MCF 10A (cell line): ENCODE measurements at regions not wholly inside any gene's neighbourhood (a gene's known extent, or its start where the extent isn't known, plus 50 kb on each side); places are given as distances from the start of the nearest gene placed in this dataset.

Experiments
- BruUV-seq: library from RNA; stranded (reverse); fragments of 400-500 nt; replicated peaks from 2 replicates; lab custom pipeline; 2021; lab: Mats Ljungman, UMichigan
- CTCF ChIA-PET: fragments of 300-600 bp; sonication (Branson Sonifier 250); formaldehyde crosslinking; extraction: SDS; loops from one replicate; lab custom pipeline; 2021; ENCODE audit warnings: antibody characterized with exemption, inconsistent platforms; lab: Yijun Ruan, JAX
- POLR2A ChIA-PET: fragments of 300-600, 350-650 bp; sonication (Branson Sonifier 250); formaldehyde crosslinking; extraction: SDS; loops from one replicate; lab custom pipeline; 2020; ENCODE audit warnings: antibody characterized with exemption, inconsistent platforms; lab: Yijun Ruan, JAX
- DNase-seq: peaks from one replicate; pipeline ENCODE4 v3.0.0-alpha.2; 2018; ENCODE audit not compliant: unreplicated experiment
- H3K27ac Mint-ChIP-seq: one replicate; pipeline ENCODE4 v1.8.0; 2022; ENCODE audit warnings: mild to moderate bottlenecking, low read depth, mixed read lengths; ENCODE audit not compliant: unreplicated experiment
- H3K27me3 Mint-ChIP-seq: one replicate; pipeline ENCODE4 v1.8.0; 2022; ENCODE audit warnings: mixed read lengths; ENCODE audit not compliant: insufficient read depth, unreplicated experiment
- H3K36me3 Mint-ChIP-seq: one replicate; pipeline ENCODE4 v1.8.0; 2022; ENCODE audit warnings: mild to moderate bottlenecking, moderate library complexity, mixed read lengths; ENCODE audit not compliant: insufficient read depth, unreplicated experiment
- H3K4me1 Mint-ChIP-seq: one replicate; pipeline ENCODE4 v1.8.0; 2022; ENCODE audit warnings: mixed read lengths; ENCODE audit not compliant: insufficient read depth, unreplicated experiment
- H3K4me3 Mint-ChIP-seq: one replicate; pipeline ENCODE4 v1.8.0; 2022; ENCODE audit warnings: mild to moderate bottlenecking, moderate library complexity, mixed read lengths; ENCODE audit not compliant: unreplicated experiment
- H3K9me3 Mint-ChIP-seq: one replicate; pipeline ENCODE4 v1.8.0; 2022; ENCODE audit warnings: mixed read lengths; ENCODE audit not compliant: unreplicated experiment
- CTCF ChIP-seq: fragments of 200-600 bp; IDR thresholded peaks from one replicate; pipeline ENCODE4 v1.8.0; 2022; ENCODE audit warnings: antibody characterized with exemption, mild to moderate bottlenecking; ENCODE audit not compliant: unreplicated experiment
- intact Hi-C: fragments of 100-400 bp; cut with micrococcal nuclease; formaldehyde crosslinking; loops from 2 replicates; pipeline ENCODE4 v1.14.1; 2022

GRCh38 chr3:159795042-159795441, 193.6 kb upstream of the IL12A start:
- Mint-ChIP-seq H3K27ac (no peak overlapping the region), H3K4me1 (peaks cover 7% of the 10 kb centered on the region), H3K9me3 (no peaks in the 10 kb centered on the region), H3K4me3 (no peak overlapping the region), H3K27me3 (no peaks in the 10 kb centered on the region), H3K36me3 (no peaks in the 10 kb centered on the region)
- no TSS peak for BruUV-seq
- CTCF ChIA-PET: interaction anchor here (0.7 to 6.9 kb wide), 4 partner anchors 10 to 211 kb away, joined by 3 to 56 read pairs (median 4); no protein-coding TSS in a partner anchor
- no peak for DNase-seq
- intact Hi-C loops: no loop called here
- no peak for TF ChIP-seq CTCF
- POLR2A ChIA-PET: interaction anchor here (0.7 to 3.0 kb wide), 3 partner anchors 10 to 31 kb away, joined by 3 to 7 read pairs (median 4); no protein-coding TSS in a partner anchor

- no peak for TF ChIP-seq CTCF
- H3K27ac Mint-ChIP-seq: no peak overlapping the region
- DNase-seq: no peak
- intact Hi-C loops: no loop called here
- BruUV-seq: no TSS peak
- no peaks in the 10 kb centered on the region for H3K9me3 Mint-ChIP-seq
- ChIA-PET CTCF (interaction anchor here (1.4 to 6.9 kb wide), 4 partner anchors 10 to 210 kb away, joined by 3 to 56 read pairs (median 6); no protein-coding TSS in a partner anchor), POLR2A (no interaction called here)
- H3K36me3 Mint-ChIP-seq: no peaks in the 10 kb centered on the region
- H3K27me3 Mint-ChIP-seq: no peaks in the 10 kb centered on the region
- H3K4me3 Mint-ChIP-seq: no peak overlapping the region
- peaks cover 7% of the 10 kb centered on the region for H3K4me1 Mint-ChIP-seq
Observed at GRCh38 chr3:159795681-159796175, 192.9 kb upstream of the IL12A start.

DNA sequence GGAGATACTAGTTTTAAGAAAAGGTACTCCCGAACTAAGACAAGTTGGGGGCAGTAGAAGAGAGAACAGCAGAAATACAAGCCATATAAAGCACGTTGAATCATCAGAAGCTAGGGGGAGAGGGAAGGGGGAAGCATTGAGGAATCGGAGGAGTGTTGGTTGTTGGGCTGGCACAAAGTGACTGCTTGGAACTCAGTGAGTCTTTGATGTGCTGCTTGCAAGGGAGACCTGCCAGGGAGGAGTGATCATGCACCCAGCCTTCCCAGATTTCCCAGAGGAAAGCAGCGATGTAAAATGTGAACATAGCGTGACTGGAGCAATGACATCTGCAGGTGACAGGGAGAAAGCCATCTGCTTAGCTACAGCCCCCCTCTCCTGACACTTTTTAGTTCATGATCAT, 192.4 kb upstream of the IL12A start:
- no peak for TF ChIP-seq CTCF
- Mint-ChIP-seq H3K4me1 (peaks cover 7% of the 10 kb centered on the region), H3K27ac (no peak overlapping the region), H3K36me3 (no peaks in the 10 kb centered on the region), H3K9me3 (no peaks in the 10 kb centered on the region), H3K4me3 (no peak overlapping the region), H3K27me3 (no peaks in the 10 kb centered on the region)
- POLR2A ChIA-PET: interaction anchor here (1.3 to 3.1 kb wide), 3 partner anchors 9 to 36 kb away, joined by 6 to 19 read pairs (median 8); no protein-coding TSS in a partner anchor
- no peak for DNase-seq
- CTCF ChIA-PET: interaction anchor here (1.0 to 6.9 kb wide), 5 partner anchors 10 to 530 kb away, joined by 4 to 56 read pairs (median 6); no protein-coding TSS in a partner anchor
- intact Hi-C loops: no loop called here
- no TSS peak for BruUV-seq

DNA sequence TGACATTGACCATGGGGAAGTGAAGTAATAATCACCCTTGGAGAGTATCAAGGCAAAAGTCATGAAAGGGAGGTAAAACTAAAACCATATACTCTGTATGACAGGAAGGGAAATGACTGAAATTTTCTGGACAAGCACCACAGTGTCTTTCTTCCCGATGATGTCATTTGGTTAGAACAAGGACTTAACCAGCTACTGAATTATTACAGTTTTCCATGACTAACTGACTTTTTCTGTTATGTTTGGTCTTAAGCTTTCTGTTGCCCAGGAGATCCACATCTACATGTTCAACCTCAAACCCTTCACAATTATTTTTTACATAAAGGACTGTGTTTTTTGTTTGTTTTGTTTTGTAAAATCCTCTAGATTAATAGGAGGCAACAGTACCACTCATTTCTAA, 191.9 kb upstream of the IL12A start:
- ChIA-PET CTCF (interaction anchor here (0.8 to 6.9 kb wide), 7 partner anchors 9 to 531 kb away, joined by 3 to 56 read pairs (median 4); no protein-coding TSS in a partner anchor), POLR2A (interaction anchor here (1.3 to 3.1 kb wide), 4 partner anchors 10 to 36 kb away, joined by 4 to 19 read pairs (median 7); no protein-coding TSS in a partner anchor)
- no peaks in the 10 kb centered on the region for H3K9me3 Mint-ChIP-seq
- peaks cover 7% of the 10 kb centered on the region for H3K4me1 Mint-ChIP-seq
- no peaks in the 10 kb centered on the region for H3K36me3 Mint-ChIP-seq
- no peak for DNase-seq
- H3K27ac Mint-ChIP-seq: no peak overlapping the region
- no TSS peak for BruUV-seq
- intact Hi-C loops: no loop called here
- no peak overlapping the region for H3K4me3 Mint-ChIP-seq
- no peaks in the 10 kb centered on the region for H3K27me3 Mint-ChIP-seq
- no peak for TF ChIP-seq CTCF
